ENCODE measurements at regions not wholly inside any gene's neighbourhood (a gene's known extent, or its start where the extent isn't known, plus 50 kb on each side); places are given as distances from the start of the nearest gene placed in this dataset.

GRCh38 chr5:107268241-107268640, 402.5 kb downstream of the EFNA5 start:
- H3K79me2 ChIP-seq (ENCODE audit: control insufficient read depth, insufficient read depth, low read length): no peaks in the 10 kb centered on the region
- peaks cover 3% of the 10 kb centered on the region for H3K4me1 ChIP-seq (ENCODE audit: control insufficient read depth, extremely low read depth, insufficient read depth, low read length)
- no peak overlapping the region for H2AFZ ChIP-seq (ENCODE audit: low read depth, low read length)
- CTCF ChIA-PET: interaction anchor here (0.6 to 1.3 kb wide), 6 partner anchors 19 to 304 kb away, joined by 3 to 8 read pairs (median 4); no protein-coding TSS in a partner anchor
- H4K20me1 ChIP-seq (replicated peaks; ENCODE audit: control insufficient read depth, extremely low read depth, insufficient read depth, low read length): no peaks in the 10 kb centered on the region
- H3K36me3 ChIP-seq (ENCODE audit: control insufficient read depth in 2 of 2, extremely low read depth in 1 of 2, insufficient read depth in 2 of 2, low read length in 2 of 2): no peaks in the 10 kb centered on the region
- FAIRE-seq (peak; percentile 43), DNase-seq (ENCODE audit: low read depth, low spot score) (peak; percentile 41)
- no peak for TF ChIP-seq EZH2 (IDR thresholded peaks at IDR 0.05; ENCODE audit: borderline replicate concordance, low read depth, low read length, severe bottlenecking)
- no peak for TF ChIP-seq CTCF (IDR thresholded peaks at IDR 0.05; ENCODE audit: extremely low read depth in 1 of 2, insufficient read depth in 1 of 2, low read depth in 1 of 2, low read length in 2 of 2)
- peak; percentile 41 for TF ChIP-seq GATA2 (IDR thresholded peaks at IDR 0.05; ENCODE audit: insufficient read depth, insufficient read length, low read depth, low read length)
- peak; percentile 19 for TF ChIP-seq JUN (IDR thresholded peaks at IDR 0.05; ENCODE audit: borderline replicate concordance, insufficient read depth, insufficient read length, low read depth)
- TF ChIP-seq FOS (IDR thresholded peaks at IDR 0.05; ENCODE audit: borderline replicate concordance, insufficient read depth, low read length): peak; percentile 70
- no peak for TF ChIP-seq MAX (IDR thresholded peaks at IDR 0.05; ENCODE audit: insufficient read depth, insufficient read length)
- TF ChIP-seq POLR2AphosphoS5 (IDR thresholded peaks at IDR 0.05; ENCODE audit: insufficient read depth, low read depth, low read length): no peak
- no peak for TF ChIP-seq MYC (IDR thresholded peaks at IDR 0.05; ENCODE audit: low read depth, low read length)
- dilution Hi-C loops (cut with MboI; ENCODE audit: extremely low pct_ligation_motif_present, low sequenced_read_pairs): no loop called here
- no peak overlapping the region for H3K27ac ChIP-seq (ENCODE audit: insufficient read depth, low read depth, low read length)
- H3K27me3 ChIP-seq (ENCODE audit: control insufficient read depth in 2 of 2, insufficient read depth in 2 of 2, low read length in 2 of 2): no peaks in the 10 kb centered on the region
- H3K9me1 ChIP-seq (replicated peaks; ENCODE audit: control insufficient read depth, extremely low read depth, insufficient read depth, low read length): no peaks in the 10 kb centered on the region
- BruUV-seq (replicated peaks): no TSS peak
- intact Hi-C loops (cut with micrococcal nuclease): no loop called here
- H3K4me3 ChIP-seq (replicated peaks in 1 of 3; ENCODE audit: insufficient read depth in 1 of 3, low read depth in 1 of 3, low read length in 3 of 3): no peak overlapping the region
- no peak overlapping the region for H3K9ac ChIP-seq (replicated peaks; ENCODE audit: extremely low read depth, insufficient read depth, low read length)
- POLR2A ChIA-PET: no interaction called here
- no peak overlapping the region for H3K4me2 ChIP-seq (ENCODE audit: insufficient read depth, low read length)
- no peaks in the 10 kb centered on the region for H3K9me3 ChIP-seq (replicated peaks; ENCODE audit: control insufficient read depth, insufficient read depth, low read length)

Data from endothelial cell of umbilical vein (primary cell).